WTC11 (cell line): ENCODE measurements at regions not wholly inside any gene's neighbourhood (a gene's known extent, or its start where the extent isn't known, plus 50 kb on each side); places are given as distances from the start of the nearest gene placed in this dataset.

ENCODE experiments used
- ATAC-seq: fragments of 200-7000 bp; cut with Tn5 transposase; 2 replicates; pipeline ENCODE4 v1.10.0; 2021; ENCODE audit warnings: mild to moderate bottlenecking, moderate library complexity
- CTCF ChIA-PET: fragments of 300-600 bp; sonication (Branson Sonifier 250); formaldehyde crosslinking; loops from one replicate; lab custom pipeline; 2021; ENCODE audit warnings: antibody characterized with exemption; lab: Charles Lee
- POLR2A ChIA-PET: fragments of 350-600 bp; sonication (Branson Sonifier 250); formaldehyde crosslinking; loops from one replicate; lab custom pipeline; 2021; ENCODE audit warnings: antibody characterized with exemption; lab: Charles Lee
- DNase-seq: peaks from one replicate; pipeline ENCODE4 v3.0.0; 2021; ENCODE audit warnings: low spot score
- H3K27ac Mint-ChIP-seq: 2 replicates; pipeline ENCODE4 v1.8.0; 2021; ENCODE audit warnings: mixed read lengths
- H3K27me3 Mint-ChIP-seq: 2 replicates; pipeline ENCODE4 v1.8.0; 2021; ENCODE audit warnings: low read depth, mild to moderate bottlenecking, moderate library complexity, mixed read lengths
- H3K36me3 Mint-ChIP-seq: 2 replicates; pipeline ENCODE4 v1.8.0; 2021; ENCODE audit warnings: mixed read lengths
- H3K4me1 Mint-ChIP-seq: 2 replicates; pipeline ENCODE4 v1.8.0; 2022; ENCODE audit warnings: mixed read lengths
- H3K4me3 Mint-ChIP-seq: 2 replicates; pipeline ENCODE4 v1.8.0; 2021; ENCODE audit warnings: mild to moderate bottlenecking, moderate library complexity, mixed read lengths
- H3K9me3 Mint-ChIP-seq: 2 replicates; pipeline ENCODE4 v1.8.0; 2021; ENCODE audit warnings: mixed read lengths
- CBFB ChIP-seq: sonication (generic); formaldehyde crosslinking; IDR thresholded peaks from 2 replicates; pipeline ENCODE4 v1.8.1; 2022; ENCODE audit warnings: mild to moderate bottlenecking, low read depth, missing genetic modification reagents
- E2F1 ChIP-seq: sonication (generic); formaldehyde crosslinking; IDR thresholded peaks from 2 replicates; pipeline ENCODE4 v1.8.0; 2022; ENCODE audit warnings: mild to moderate bottlenecking, missing genetic modification reagents
- ETV6 ChIP-seq: sonication (generic); formaldehyde crosslinking; IDR thresholded peaks from 2 replicates; pipeline ENCODE4 v1.8.1; 2022; ENCODE audit warnings: mild to moderate bottlenecking, missing genetic modification reagents
- HMGA2 ChIP-seq: fragments of 250-450 bp; sonication (Bioruptor Pico); IDR thresholded peaks from 2 replicates; pipeline ENCODE4 v1.4.0; 2021; ENCODE audit warnings: mild to moderate bottlenecking, moderate library complexity
- JAZF1 ChIP-seq: fragments of 250-450 bp; sonication (Bioruptor Pico); IDR thresholded peaks from 2 replicates; pipeline ENCODE4 v1.9.0; 2021; ENCODE audit warnings: moderate library complexity, mild to moderate bottlenecking, inconsistent platforms
- JUN ChIP-seq: sonication (generic); formaldehyde crosslinking; IDR thresholded peaks from 2 replicates; pipeline ENCODE4 v1.8.0; 2023; ENCODE audit warnings: mild to moderate bottlenecking, missing genetic modification reagents
- KAT7 ChIP-seq: sonication (generic); formaldehyde crosslinking; IDR thresholded peaks from 2 replicates; pipeline ENCODE4 v1.8.1; 2023; ENCODE audit warnings: missing genetic modification reagents, mild to moderate bottlenecking, borderline replicate concordance
- MXD4 ChIP-seq: fragments of 250-450 bp; sonication (Bioruptor Pico); IDR thresholded peaks from 2 replicates; pipeline ENCODE4 v1.8.0; 2021; ENCODE audit warnings: mild to moderate bottlenecking, moderate library complexity, borderline replicate concordance
- NFE2L1 ChIP-seq: sonication (generic); formaldehyde crosslinking; IDR thresholded peaks from 2 replicates; pipeline ENCODE4 v1.8.1; 2023; ENCODE audit warnings: missing genetic modification reagents
- NR2C2 ChIP-seq: sonication (generic); formaldehyde crosslinking; IDR thresholded peaks from 2 replicates; pipeline ENCODE4 v1.8.0; 2022; ENCODE audit warnings: mild to moderate bottlenecking, missing genetic modification reagents
- OVOL2 ChIP-seq: fragments of 250-450 bp; sonication (Bioruptor Pico); IDR thresholded peaks from 2 replicates; pipeline ENCODE4 v1.9.0; 2021; ENCODE audit warnings: mild to moderate bottlenecking, borderline replicate concordance
- PRDM15 ChIP-seq: sonication (generic); formaldehyde crosslinking; IDR thresholded peaks from 2 replicates; pipeline ENCODE4 v1.8.0; 2022; ENCODE audit warnings: missing genetic modification reagents
- PRRX2 ChIP-seq: fragments of 250-450 bp; sonication (Bioruptor Pico); IDR thresholded peaks from 2 replicates; pipeline ENCODE4 v1.8.0; 2021; ENCODE audit warnings: mild to moderate bottlenecking
- SMAD3 ChIP-seq: sonication (generic); formaldehyde crosslinking; IDR thresholded peaks from 2 replicates; pipeline ENCODE4 v1.8.0; 2022; ENCODE audit warnings: missing genetic modification reagents, mild to moderate bottlenecking, borderline replicate concordance
- TCF7 ChIP-seq: sonication (generic); formaldehyde crosslinking; IDR thresholded peaks from 2 replicates; pipeline ENCODE4 v1.8.0; 2022; ENCODE audit warnings: mild to moderate bottlenecking, low read depth, missing genetic modification reagents, moderate library complexity
- USF1 ChIP-seq: sonication (generic); formaldehyde crosslinking; IDR thresholded peaks from 2 replicates; pipeline ENCODE4 v1.8.0; 2022; ENCODE audit warnings: mild to moderate bottlenecking, missing genetic modification reagents
- ZBTB21 ChIP-seq: sonication (generic); formaldehyde crosslinking; IDR thresholded peaks from 2 replicates; pipeline ENCODE4 v1.8.1; 2023; ENCODE audit warnings: mild to moderate bottlenecking, missing genetic modification reagents, borderline replicate concordance
- ZNF532 ChIP-seq: fragments of 250-450 bp; sonication (Bioruptor Pico); IDR thresholded peaks from 2 replicates; pipeline ENCODE4 v1.9.0; 2021; ENCODE audit warnings: mild to moderate bottlenecking, borderline replicate concordance
- ZNF671 ChIP-seq: fragments of 250-450 bp; sonication (Bioruptor Pico); IDR thresholded peaks from 2 replicates; pipeline ENCODE4 v1.8.0; 2021; ENCODE audit warnings: mild to moderate bottlenecking
- TF ChIP-seq, protein P1 (sequence below): sonication (generic); formaldehyde crosslinking; IDR thresholded peaks from 2 replicates; pipeline ENCODE4 v1.8.1; 2023; ENCODE audit warnings: mild to moderate bottlenecking, moderate library complexity, missing genetic modification reagents
- TF ChIP-seq, protein P2 (sequence below): sonication (generic); formaldehyde crosslinking; IDR thresholded peaks from 2 replicates; pipeline ENCODE4 v1.8.1; 2023; ENCODE audit warnings: mild to moderate bottlenecking, missing genetic modification reagents, moderate library complexity
- TF ChIP-seq, protein P3 (sequence below): fragments of 250-450 bp; sonication (Bioruptor Pico); IDR thresholded peaks from 2 replicates; pipeline ENCODE4 v1.9.0; 2021; ENCODE audit warnings: moderate library complexity, mild to moderate bottlenecking, inconsistent platforms, borderline replicate concordance

GRCh38 chr7:42790196-42790595 lies 121.7 kb downstream of the C7orf25 start:
- Mint-ChIP-seq H3K27ac (no peak overlapping the region), H3K4me1 (peaks cover 17% of the 10 kb centered on the region), H3K4me3 (no peak overlapping the region), H3K9me3 (peaks cover 9% of the 10 kb centered on the region), H3K36me3 (no peaks in the 10 kb centered on the region; the same call in 1 of the 2 replicates), H3K27me3 (no peaks in the 10 kb centered on the region)
- ATAC-seq (no peak), DNase-seq (no peak)
- TF ChIP-seq OVOL2 (CRISPR knock-in tag) (no peak), KAT7 (no peak), NFE2L1 (no peak)
- ChIA-PET POLR2A (no interaction called here), CTCF (no interaction called here)

GRCh38 chr7:42774436-42774835 lies 137.4 kb downstream of the C7orf25 start:
- TF ChIP-seq PRRX2 (no peak), PRDM15 (CRISPR knock-in tag) (no peak), SMAD3 (CRISPR knock-in tag) (no peak), CBFB (CRISPR knock-in tag) (no peak), E2F1 (CRISPR knock-in tag) (no peak), ZBTB21 (CRISPR knock-in tag) (no peak), JUN (no peak), HMGA2 (CRISPR knock-in tag) (no peak), MXD4 (CRISPR knock-in tag) (no peak), ETV6 (no peak), USF1 (CRISPR knock-in tag) (no peak)
- TF ChIP-seq, protein P1, sequence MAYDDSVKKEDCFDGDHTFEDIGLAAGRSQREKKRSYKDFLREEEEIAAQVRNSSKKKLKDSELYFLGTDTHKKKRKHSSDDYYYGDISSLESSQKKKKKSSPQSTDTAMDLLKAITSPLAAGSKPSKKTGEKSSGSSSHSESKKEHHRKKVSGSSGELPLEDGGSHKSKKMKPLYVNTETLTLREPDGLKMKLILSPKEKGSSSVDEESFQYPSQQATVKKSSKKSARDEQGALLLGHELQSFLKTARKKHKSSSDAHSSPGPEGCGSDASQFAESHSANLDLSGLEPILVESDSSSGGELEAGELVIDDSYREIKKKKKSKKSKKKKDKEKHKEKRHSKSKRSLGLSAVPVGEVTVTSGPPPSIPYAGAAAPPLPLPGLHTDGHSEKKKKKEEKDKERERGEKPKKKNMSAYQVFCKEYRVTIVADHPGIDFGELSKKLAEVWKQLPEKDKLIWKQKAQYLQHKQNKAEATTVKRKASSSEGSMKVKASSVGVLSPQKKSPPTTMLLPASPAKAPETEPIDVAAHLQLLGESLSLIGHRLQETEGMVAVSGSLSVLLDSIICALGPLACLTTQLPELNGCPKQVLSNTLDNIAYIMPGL (CRISPR knock-in tag) = no peak
- TF ChIP-seq, protein P2, sequence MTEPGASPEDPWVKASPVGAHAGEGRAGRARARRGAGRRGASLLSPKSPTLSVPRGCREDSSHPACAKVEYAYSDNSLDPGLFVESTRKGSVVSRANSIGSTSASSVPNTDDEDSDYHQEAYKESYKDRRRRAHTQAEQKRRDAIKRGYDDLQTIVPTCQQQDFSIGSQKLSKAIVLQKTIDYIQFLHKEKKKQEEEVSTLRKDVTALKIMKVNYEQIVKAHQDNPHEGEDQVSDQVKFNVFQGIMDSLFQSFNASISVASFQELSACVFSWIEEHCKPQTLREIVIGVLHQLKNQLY (CRISPR knock-in tag) = no peak
- DNase-seq (no peak), ATAC-seq (no peak)
- Mint-ChIP-seq H3K27me3 (no peaks in the 10 kb centered on the region), H3K9me3 (peaks cover 15% of the 10 kb centered on the region), H3K4me3 (no peak overlapping the region), H3K4me1 (no peaks in the 10 kb centered on the region), H3K36me3 (peaks cover 20% of the 10 kb centered on the region), H3K27ac (no peak overlapping the region)
- ChIA-PET POLR2A (no interaction called here), CTCF (interaction anchor here (1.5 kb wide), 1 partner anchor 29 kb away, joined by 3 read pairs; no protein-coding TSS in a partner anchor)

DNA sequence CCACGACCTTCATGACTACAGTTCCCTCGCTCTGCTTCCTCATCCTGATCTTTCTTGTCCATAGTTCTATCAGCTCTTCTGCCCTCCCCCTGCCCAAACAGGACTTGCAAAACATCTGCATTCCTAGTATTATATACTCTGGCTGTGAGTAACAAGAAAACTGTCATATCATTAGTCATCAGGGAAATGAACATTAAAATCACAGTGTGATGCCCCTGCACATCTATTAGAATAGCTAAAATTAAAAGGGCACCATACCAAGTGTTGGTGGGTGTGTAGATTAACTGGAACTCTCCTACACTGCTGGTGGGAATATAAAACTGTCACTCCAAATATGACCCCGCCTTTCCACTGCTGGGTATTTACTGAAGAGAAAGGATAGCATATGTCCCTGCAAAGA lies 141.8 kb downstream of the C7orf25 start:
- Mint-ChIP-seq H3K4me1 (peaks cover 4% of the 10 kb centered on the region; the same call in 1 of the 2 replicates), H3K4me3 (no peak overlapping the region), H3K27ac (no peak overlapping the region), H3K36me3 (no peaks in the 10 kb centered on the region), H3K27me3 (no peaks in the 10 kb centered on the region), H3K9me3 (no peaks in the 10 kb centered on the region; the same call in 1 of the 2 replicates)
- CTCF ChIA-PET = no interaction called here
- ATAC-seq (no peak), DNase-seq (no peak)
- POLR2A ChIA-PET = no interaction called here
- no peak for TF ChIP-seq JAZF1
- TF ChIP-seq ZNF532 (CRISPR knock-in tag) = no peak
- no peak for TF ChIP-seq ZNF671 (CRISPR knock-in tag)
- TF ChIP-seq, protein P3, sequence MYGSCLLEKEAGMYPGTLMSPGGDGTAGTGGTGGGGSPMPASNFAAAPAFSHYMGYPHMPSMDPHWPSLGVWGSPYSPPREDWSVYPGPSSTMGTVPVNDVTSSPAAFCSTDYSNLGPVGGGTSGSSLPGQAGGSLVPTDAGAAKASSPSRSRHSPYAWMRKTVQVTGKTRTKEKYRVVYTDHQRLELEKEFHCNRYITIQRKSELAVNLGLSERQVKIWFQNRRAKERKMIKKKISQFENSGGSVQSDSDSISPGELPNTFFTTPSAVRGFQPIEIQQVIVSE = no peak
- no peak for TF ChIP-seq TCF7 (CRISPR knock-in tag)
- no peak for TF ChIP-seq NR2C2 (CRISPR knock-in tag)
